T-helper 2 cell treated with Interferon-gamma antibody and Interleukin-4, amounts not matched to agents 5 μg/mL and 100 μg/mL, for 36 hours (primary cell): ENCODE measurements at regions not wholly inside any gene's neighbourhood (a gene's known extent, or its start where the extent isn't known, plus 50 kb on each side); places are given as distances from the start of the nearest gene placed in this dataset.
"Not testable (repeated sequence)": the region's sequence is repeated elsewhere in the genome, so short reads cannot be mapped to it uniquely, and the experiment has no call there.

Source experiments
- DNase-seq: peaks from one replicate; pipeline ENCODE4 v3.0.0; 2021; ENCODE audit warnings: low spot score
- H3K27ac Mint-ChIP-seq: one replicate; pipeline ENCODE4 v1.8.0; 2021; ENCODE audit warnings: mild to moderate bottlenecking, mixed read lengths
- H3K27me3 Mint-ChIP-seq: one replicate; pipeline ENCODE4 v1.8.0; 2021; ENCODE audit warnings: low read depth, mixed read lengths
- H3K36me3 Mint-ChIP-seq: one replicate; pipeline ENCODE4 v1.8.0; 2021; ENCODE audit warnings: low read depth, mixed read lengths
- H3K4me1 Mint-ChIP-seq: one replicate; pipeline ENCODE4 v1.8.0; 2021; ENCODE audit warnings: low read depth, mixed read lengths
- H3K4me3 Mint-ChIP-seq: one replicate; pipeline ENCODE4 v1.8.0; 2022; ENCODE audit warnings: mild to moderate bottlenecking, moderate library complexity, mixed read lengths
- H3K9me3 Mint-ChIP-seq: one replicate; pipeline ENCODE4 v1.8.0; 2021; ENCODE audit warnings: mixed read lengths

DNA sequence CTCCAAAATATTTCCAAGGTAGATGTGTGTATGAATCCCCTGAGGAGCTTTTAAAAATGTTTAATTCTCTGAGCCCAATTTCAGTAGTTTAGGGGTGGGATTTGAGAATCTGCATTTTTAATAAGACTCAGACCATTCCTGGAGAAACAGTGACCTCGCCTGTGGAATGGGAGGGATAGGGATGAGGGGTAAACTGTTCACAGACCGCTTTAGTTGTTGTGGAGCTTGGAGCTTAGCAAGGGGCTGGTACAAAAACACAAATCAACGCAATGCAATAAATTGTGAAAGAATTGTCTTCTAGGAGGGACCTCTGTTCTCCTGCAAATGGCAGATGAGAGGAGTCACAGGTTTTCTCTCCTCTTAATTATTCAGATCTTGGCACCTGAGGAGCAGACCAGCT lies 239.3 kb upstream of the SULF2 start:
- H3K27me3 Mint-ChIP-seq: peaks cover 3% of the 10 kb centered on the region
- no peak for DNase-seq
- H3K4me1 Mint-ChIP-seq: no peaks in the 10 kb centered on the region
- H3K9me3 Mint-ChIP-seq: no peaks in the 10 kb centered on the region
- no peak overlapping the region for H3K27ac Mint-ChIP-seq
- no peak overlapping the region for H3K4me3 Mint-ChIP-seq
- H3K36me3 Mint-ChIP-seq: no peaks in the 10 kb centered on the region

DNA sequence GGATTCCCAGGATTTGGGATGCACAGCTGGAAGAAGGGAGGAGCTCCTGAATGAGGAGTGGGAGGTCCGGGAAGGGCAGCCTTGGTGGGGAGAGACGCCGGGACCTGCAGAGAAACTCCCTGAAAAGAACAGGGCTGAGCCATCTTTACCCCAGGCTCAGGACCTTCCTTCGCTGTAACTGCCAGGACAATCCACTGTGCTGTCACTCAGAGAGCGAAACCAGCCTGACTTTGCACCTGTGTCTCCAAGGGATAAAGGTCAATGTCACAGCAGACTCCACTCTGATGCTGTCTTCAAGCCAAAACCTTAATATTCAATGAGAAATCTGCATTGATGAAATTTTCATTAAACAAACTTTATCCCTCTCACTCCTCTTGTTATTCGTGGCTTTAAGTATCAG lies 235.4 kb upstream of the SULF2 start:
- not testable (repeated sequence) for DNase-seq, H3K9me3 Mint-ChIP-seq, H3K27ac Mint-ChIP-seq, H3K27me3 Mint-ChIP-seq, H3K36me3 Mint-ChIP-seq, H3K4me3 Mint-ChIP-seq, H3K4me1 Mint-ChIP-seq

DNA sequence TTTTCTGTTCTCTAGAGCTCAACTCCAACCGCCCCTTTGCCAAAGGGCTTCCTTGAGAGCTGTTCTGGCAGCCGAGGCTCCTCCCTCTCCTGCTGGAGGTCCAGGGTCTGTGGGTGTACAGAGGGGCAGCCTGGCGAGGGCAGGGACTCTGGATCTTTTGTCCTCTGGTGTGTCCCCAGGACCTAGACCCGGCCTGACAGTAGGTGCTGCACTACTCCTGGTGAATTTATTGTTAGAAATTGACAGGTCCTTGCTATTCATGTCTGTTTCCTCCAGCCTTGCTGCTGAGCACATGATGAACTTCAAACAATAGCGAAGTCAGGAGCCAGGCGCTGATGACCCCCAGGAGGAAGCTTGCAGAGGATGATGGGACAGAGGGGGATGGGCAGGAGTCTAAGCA lies 234.7 kb upstream of the SULF2 start:
- no peaks in the 10 kb centered on the region for H3K27me3 Mint-ChIP-seq
- H3K27ac Mint-ChIP-seq: no peak overlapping the region
- no peak for DNase-seq
- no peaks in the 10 kb centered on the region for H3K9me3 Mint-ChIP-seq
- no peak overlapping the region for H3K4me3 Mint-ChIP-seq
- no peaks in the 10 kb centered on the region for H3K4me1 Mint-ChIP-seq
- H3K36me3 Mint-ChIP-seq: no peaks in the 10 kb centered on the region

DNA sequence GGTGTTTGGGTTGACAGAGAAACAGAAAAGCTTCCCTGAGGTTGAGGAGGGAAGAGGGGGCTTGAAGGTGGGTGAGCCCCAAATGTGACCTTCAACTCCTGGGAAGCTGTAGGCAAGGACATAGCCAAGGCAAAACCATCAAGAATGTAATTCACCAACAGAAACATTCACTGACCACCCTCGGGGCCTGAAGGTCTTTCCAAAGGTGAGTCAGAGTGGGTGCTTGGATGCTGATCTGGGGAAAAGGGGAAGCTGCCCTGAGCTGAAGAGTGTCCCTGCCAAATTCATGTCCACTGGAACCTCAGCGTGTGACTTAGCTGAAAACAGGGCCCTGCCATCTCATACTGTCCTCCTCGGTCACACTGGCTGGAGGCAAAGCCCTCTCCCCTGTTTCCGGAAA lies 234.2 kb upstream of the SULF2 start:
- Mint-ChIP-seq H3K27me3 (no peaks in the 10 kb centered on the region), H3K4me3 (no peak overlapping the region), H3K4me1 (no peaks in the 10 kb centered on the region), H3K9me3 (no peaks in the 10 kb centered on the region), H3K36me3 (no peaks in the 10 kb centered on the region), H3K27ac (no peak overlapping the region)
- DNase-seq: no peak

DNA sequence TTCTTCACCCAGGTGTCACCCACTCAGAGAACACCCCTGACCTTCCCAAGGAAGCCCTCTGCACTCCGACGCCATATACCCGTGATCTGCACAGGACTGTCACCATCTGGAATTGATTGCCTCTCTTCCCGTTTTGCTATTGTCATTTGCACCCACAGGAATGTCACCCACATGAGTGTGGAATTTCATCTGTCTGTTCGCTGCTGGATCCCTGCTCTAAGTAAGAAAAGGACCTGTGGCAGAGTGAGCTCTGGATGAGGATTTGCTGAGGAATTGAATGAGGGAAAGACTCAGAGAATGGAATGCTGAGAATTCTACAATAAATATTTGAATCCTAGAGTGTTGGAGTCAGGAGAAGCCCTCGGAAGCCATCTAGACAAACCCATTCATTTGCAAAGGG lies 233.6 kb upstream of the SULF2 start:
- not testable (repeated sequence) for H3K27me3 Mint-ChIP-seq, H3K4me3 Mint-ChIP-seq, H3K9me3 Mint-ChIP-seq, H3K27ac Mint-ChIP-seq, H3K36me3 Mint-ChIP-seq, H3K4me1 Mint-ChIP-seq, DNase-seq

DNA sequence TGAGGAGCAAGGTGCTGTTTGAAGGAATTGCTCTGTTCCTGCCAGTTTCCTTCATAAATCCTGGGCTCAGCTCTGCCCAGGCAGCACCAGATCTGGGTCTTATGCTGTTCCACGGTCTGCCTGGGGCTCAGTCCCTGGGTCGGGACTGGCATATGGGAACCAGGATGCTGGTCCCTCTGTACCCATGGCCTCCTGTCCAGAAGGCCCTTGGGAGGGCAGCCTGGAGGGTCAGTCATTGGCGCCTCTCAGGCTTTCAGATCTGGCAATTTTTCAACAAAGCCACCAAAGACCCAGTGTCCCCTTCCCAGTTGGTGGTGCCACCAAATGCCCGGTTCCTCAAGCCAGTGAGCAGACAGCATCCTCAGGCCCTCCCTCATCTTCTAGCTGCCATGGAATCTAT lies 232.7 kb upstream of the SULF2 start:
- DNase-seq: no peak
- no peaks in the 10 kb centered on the region for H3K4me1 Mint-ChIP-seq
- H3K27me3 Mint-ChIP-seq: no peaks in the 10 kb centered on the region
- no peak overlapping the region for H3K27ac Mint-ChIP-seq
- no peak overlapping the region for H3K4me3 Mint-ChIP-seq
- no peaks in the 10 kb centered on the region for H3K36me3 Mint-ChIP-seq
- peaks cover 3% of the 10 kb centered on the region for H3K9me3 Mint-ChIP-seq

DNA sequence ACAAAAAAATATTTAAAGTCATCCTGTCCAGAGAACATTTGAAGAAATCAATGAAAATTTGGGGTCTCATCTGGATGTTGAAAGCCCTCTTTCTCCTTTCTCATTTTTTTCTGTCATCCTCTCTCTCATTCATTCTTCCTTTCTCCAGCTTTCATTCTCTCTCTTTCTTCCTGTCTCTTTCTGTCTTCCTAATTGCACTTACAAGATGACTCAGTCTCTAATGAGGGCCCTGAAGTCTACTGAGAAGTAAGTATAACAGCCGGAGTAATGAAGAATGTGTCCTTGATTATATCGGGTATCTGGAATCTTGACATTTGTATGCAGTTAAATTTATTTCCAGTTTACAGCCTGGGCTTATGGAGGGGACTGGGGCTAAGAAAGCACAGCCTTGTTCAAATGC lies 232.2 kb upstream of the SULF2 start:
- H3K36me3 Mint-ChIP-seq: no peaks in the 10 kb centered on the region

DNA sequence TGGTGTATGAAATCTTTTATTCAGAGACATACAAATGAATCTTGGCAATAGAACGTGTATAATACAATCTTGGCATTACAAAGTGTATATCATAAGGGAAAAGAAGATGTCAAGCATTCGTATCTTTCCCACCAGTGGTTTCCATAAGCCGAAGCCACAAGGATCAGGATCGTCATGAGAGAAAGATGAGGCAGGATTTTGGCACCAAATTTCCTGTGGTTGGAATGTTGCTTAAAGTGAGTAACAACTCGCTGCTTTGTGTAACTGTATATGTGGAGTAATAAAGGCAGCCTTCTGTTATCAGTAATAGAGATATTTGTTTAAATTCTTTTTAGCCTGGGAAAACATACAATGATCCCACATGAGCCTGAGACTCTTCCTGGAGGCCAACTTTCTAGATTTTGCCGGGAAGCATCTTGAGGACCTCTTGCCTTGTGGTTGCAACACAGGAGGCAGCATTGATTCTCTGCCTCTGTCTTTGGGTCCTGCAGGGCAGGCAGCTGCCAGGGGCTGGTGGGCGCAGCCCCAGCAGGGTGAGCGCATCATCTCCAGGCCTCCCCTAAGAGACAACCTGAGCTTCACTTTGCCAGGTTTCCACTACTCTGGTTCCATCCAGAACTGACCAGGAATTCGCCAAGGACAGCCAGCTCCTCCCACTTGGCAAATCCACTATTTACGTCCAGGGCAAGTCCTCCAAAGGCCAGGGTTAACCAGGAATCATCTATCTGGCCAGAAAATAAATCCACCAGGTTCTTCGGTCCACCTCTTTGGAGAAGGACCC lies 230.9 kb upstream of the SULF2 start:
- Mint-ChIP-seq H3K27ac (no peak overlapping the region), H3K36me3 (no peaks in the 10 kb centered on the region)

More for the DNA sequence above, 232.2 kb upstream of the SULF2 start:
- DNase-seq: no peak
- Mint-ChIP-seq H3K9me3 (peaks cover 5% of the 10 kb centered on the region), H3K27ac (no peak overlapping the region), H3K4me1 (no peaks in the 10 kb centered on the region), H3K4me3 (no peak overlapping the region), H3K27me3 (no peaks in the 10 kb centered on the region)

DNA sequence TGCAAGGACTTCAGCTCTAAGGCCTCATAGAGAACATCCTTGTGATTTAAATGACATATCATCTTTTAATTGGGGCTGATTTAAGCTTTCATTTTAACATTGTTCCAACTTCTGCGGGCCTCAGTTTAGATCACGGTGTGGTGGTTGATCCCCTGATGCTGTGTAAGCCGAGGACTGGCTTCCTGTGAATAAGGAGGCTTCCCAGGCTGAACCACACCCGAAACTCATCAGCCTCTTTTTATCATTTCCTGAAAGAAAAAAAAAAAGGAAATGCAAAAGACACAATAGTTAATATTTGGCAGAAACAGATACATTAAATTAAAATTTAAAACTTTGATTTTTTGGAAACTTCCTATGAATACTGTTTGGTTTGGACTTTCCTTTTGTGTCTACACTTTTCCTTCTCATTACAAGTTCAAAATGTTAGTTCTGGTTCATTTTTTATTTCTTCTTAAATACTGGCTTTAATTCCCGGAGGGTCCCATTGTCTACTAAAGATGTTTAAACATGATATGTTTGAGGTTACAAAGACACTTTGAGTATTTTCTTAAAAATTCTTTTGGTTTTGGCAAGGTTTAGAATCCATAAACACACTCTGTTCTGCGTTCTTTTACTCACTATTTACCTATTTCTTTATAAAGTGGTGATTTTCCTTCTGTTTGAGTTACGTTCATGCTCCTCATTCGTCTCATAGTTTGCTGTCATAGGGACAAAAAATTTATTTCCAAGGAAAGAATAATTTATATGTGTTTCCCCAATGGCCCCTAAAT lies 230.0 kb upstream of the SULF2 start:
- Mint-ChIP-seq H3K27me3 (no peaks in the 10 kb centered on the region), H3K9me3 (peaks cover 9% of the 10 kb centered on the region)

More for the DNA sequence above, 230.9 kb upstream of the SULF2 start:
- Mint-ChIP-seq H3K27me3 (no peaks in the 10 kb centered on the region), H3K4me1 (no peaks in the 10 kb centered on the region), H3K4me3 (no peak overlapping the region), H3K9me3 (peaks cover 9% of the 10 kb centered on the region)
- DNase-seq: no peak

DNA sequence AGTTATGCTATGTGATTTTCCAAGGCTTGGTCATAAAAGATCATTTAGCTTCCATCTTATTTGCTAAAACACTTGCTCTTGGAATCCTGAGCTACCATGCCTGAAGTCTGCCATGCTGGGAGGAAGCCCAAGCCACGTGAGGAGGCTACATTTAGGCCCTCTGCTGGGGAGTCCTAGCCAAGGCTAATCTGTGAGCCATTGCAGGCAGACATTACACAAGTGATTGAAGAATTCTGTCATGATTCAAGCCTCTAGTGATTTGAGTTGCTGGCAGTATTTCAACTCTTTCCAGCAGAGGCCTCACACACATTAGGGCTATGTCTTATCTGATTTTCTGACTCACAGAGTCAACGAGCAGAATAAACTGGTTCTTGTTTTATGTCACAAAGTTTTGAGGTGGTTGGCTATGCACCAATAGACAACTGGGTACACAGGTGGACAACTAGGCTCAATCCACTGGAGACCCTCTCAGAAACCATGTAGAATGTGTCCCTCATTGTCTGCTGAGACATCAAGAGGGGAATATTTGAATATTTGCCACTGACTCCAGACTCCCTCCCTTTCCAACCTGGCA lies 227.2 kb upstream of the SULF2 start:
- peaks cover 1% of the 10 kb centered on the region for H3K27me3 Mint-ChIP-seq
- H3K36me3 Mint-ChIP-seq: no peaks in the 10 kb centered on the region
- H3K27ac Mint-ChIP-seq: no peak overlapping the region
- H3K4me3 Mint-ChIP-seq: no peak overlapping the region
- no peak for DNase-seq
- H3K9me3 Mint-ChIP-seq: peaks cover 16% of the 10 kb centered on the region
- H3K4me1 Mint-ChIP-seq: no peaks in the 10 kb centered on the region

More for the DNA sequence above, 230.0 kb upstream of the SULF2 start:
- Mint-ChIP-seq H3K4me1 (no peaks in the 10 kb centered on the region), H3K27ac (no peak overlapping the region), H3K4me3 (no peak overlapping the region), H3K36me3 (no peaks in the 10 kb centered on the region)
- no peak for DNase-seq

DNA sequence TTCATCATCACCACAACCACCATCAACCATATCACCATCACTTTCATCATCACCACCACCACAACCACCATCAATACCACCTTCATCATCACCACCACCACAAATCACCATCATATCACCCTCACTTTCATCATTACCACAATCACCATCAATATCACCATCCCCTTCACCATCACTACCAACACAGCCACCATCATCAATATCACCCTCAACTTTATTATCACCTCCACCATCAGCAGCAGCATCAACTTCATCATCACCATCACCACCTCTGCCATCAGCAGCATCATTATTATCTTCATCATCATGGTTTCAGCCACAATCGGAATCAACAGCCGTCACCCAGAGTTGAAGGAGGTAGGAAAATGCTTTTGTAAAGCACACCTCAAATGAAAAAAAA lies 225.7 kb upstream of the SULF2 start:
- peaks cover 5% of the 10 kb centered on the region for H3K27me3 Mint-ChIP-seq
- no peak overlapping the region for H3K4me3 Mint-ChIP-seq
- H3K36me3 Mint-ChIP-seq: no peaks in the 10 kb centered on the region
- peaks cover 19% of the 10 kb centered on the region for H3K9me3 Mint-ChIP-seq
- DNase-seq: no peak
- H3K4me1 Mint-ChIP-seq: no peaks in the 10 kb centered on the region
- no peak overlapping the region for H3K27ac Mint-ChIP-seq

DNA sequence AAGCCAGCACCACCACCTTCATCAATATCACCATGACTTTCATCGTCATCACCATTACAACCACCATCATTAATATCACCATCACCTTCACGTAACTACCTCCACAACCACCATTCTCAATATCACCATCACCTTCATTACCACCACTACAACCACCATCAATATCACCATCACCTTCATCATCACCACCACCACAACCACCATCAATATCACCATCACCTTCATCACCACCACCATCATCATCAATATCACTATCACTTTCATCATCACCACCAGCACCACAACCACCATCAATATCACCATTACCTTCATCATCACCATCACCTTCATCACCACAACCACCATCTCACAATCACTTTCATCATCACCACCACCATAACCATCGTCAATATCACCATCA lies 225.3 kb upstream of the SULF2 start:
- Mint-ChIP-seq H3K9me3 (peaks cover 19% of the 10 kb centered on the region), H3K27ac (no peak overlapping the region), H3K36me3 (no peaks in the 10 kb centered on the region), H3K4me1 (no peaks in the 10 kb centered on the region), H3K27me3 (peaks cover 5% of the 10 kb centered on the region), H3K4me3 (no peak overlapping the region)
- no peak for DNase-seq

DNA sequence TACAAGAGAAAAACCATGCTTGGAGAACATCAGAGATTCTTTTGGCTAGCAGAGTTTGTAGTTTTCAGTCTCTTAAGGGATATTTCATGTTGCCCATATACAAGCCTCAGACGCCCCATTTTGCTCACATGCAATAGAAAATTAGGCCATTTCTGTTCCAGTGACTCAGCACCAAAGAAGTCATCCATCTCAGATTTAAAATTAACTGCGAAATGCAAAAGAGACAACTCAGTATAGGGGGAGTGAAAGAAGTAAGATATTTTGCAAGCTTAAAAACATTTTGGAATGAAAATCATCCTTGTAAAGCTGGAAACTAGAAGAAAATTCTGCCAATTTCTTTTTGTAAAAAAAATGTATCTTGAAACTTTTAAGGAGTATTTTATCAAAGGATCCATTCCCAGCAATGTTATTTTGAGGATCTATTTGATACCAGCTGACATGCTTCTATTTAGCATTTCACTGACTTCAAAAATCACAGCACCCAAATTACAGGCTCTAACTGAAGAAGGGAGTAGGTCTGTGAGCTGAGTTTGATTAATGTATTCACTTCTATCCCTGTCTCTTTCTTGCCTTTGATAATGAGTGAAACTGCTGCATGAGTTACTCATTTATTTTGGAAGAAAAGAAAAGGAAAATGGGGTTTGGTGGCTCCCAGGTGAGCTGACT lies 223.7 kb upstream of the SULF2 start:
- H3K9me3 Mint-ChIP-seq: peaks cover 22% of the 10 kb centered on the region
- H3K36me3 Mint-ChIP-seq: no peaks in the 10 kb centered on the region
- no peaks in the 10 kb centered on the region for H3K4me1 Mint-ChIP-seq
- peaks cover 5% of the 10 kb centered on the region for H3K27me3 Mint-ChIP-seq
- H3K4me3 Mint-ChIP-seq: no peak overlapping the region
- H3K27ac Mint-ChIP-seq: no peak overlapping the region
- no peak for DNase-seq

DNA sequence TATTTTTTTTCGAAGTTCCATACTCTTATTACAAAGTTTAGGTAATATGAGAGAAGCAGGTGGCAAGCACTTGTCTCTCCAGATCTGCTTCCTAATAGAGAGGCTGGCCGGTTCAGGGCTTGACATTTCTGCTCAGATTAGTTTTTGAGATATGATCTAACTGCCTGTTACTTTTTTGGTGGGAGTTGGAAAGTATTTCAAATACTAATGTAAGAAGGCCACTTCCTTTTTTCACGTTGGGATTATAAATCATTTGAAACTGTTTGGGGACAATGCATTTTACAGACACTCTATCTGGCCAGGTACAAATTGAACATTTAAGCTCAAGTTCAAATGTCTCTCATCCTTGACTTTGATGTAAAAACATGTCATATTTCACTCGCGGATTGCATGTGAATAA lies 222.1 kb upstream of the SULF2 start:
- Mint-ChIP-seq H3K27me3 (peaks cover 5% of the 10 kb centered on the region), H3K9me3 (peaks cover 22% of the 10 kb centered on the region), H3K27ac (no peak overlapping the region), H3K36me3 (no peaks in the 10 kb centered on the region), H3K4me1 (no peaks in the 10 kb centered on the region), H3K4me3 (no peak overlapping the region)
- DNase-seq: no peak
